GM21737 (cell line): ENCODE measurements at regions not wholly inside any gene's neighbourhood (a gene's known extent, or its start where the extent isn't known, plus 50 kb on each side); places are given as distances from the start of the nearest gene placed in this dataset.

Source experiments
- ATAC-seq: cut with Tn5 transposase; IDR thresholded peaks from one replicate; pipeline ENCODE4 v1.9.1; 2021; ENCODE audit warnings: mild to moderate bottlenecking, moderate library complexity; ENCODE audit not compliant: unreplicated experiment

- ATAC-seq = no peak
Measured at GRCh38 chr7:125592331-125592730, 662.7 kb upstream of the POT1 start.

- no peak for ATAC-seq
Measured at GRCh38 chr7:125573126-125573525, 643.5 kb upstream of the POT1 start.

- ATAC-seq = no peak
Measured at GRCh38 chr7:125572414-125572813, 642.8 kb upstream of the POT1 start.

GRCh38 chr7:125568799-125569198 is 639.2 kb upstream of the POT1 start:
- ATAC-seq = no peak

- no peak for ATAC-seq
Measured at GRCh38 chr7:125567686-125568085, 638.1 kb upstream of the POT1 start.

- no peak for ATAC-seq
Measured at GRCh38 chr7:125563964-125564529, 634.4 kb upstream of the POT1 start.

GRCh38 chr7:125563557-125563956 is 633.9 kb upstream of the POT1 start:
- no peak for ATAC-seq

GRCh38 chr7:125561006-125561405 is 631.4 kb upstream of the POT1 start:
- no peak for ATAC-seq

- ATAC-seq = no peak
Measured at GRCh38 chr7:125559921-125560320, 630.3 kb upstream of the POT1 start.

- no peak for ATAC-seq
Measured at GRCh38 chr7:125555916-125556315, 626.3 kb upstream of the POT1 start.

GRCh38 chr7:125551008-125551407 is 621.4 kb upstream of the POT1 start:
- ATAC-seq = no peak

GRCh38 chr7:125547505-125547904 is 617.9 kb upstream of the POT1 start:
- ATAC-seq = no peak

- no peak for ATAC-seq
Measured at GRCh38 chr7:125530553-125530952, 600.9 kb upstream of the POT1 start.

- no peak for ATAC-seq
Measured at GRCh38 chr7:125529249-125529648, 599.6 kb upstream of the POT1 start.

GRCh38 chr7:125526958-125527357 is 597.3 kb upstream of the POT1 start:
- ATAC-seq = no peak

- ATAC-seq = no peak
Measured at GRCh38 chr7:125526092-125526491, 596.5 kb upstream of the POT1 start.

GRCh38 chr7:125516194-125516593 is 586.6 kb upstream of the POT1 start:
- ATAC-seq = no peak

- no peak for ATAC-seq
Measured at GRCh38 chr7:125512373-125512772, 582.7 kb upstream of the POT1 start.

GRCh38 chr7:125511310-125511709 is 581.7 kb upstream of the POT1 start:
- no peak for ATAC-seq

- ATAC-seq = no peak
Measured at GRCh38 chr7:125506331-125506730, 576.7 kb upstream of the POT1 start.

GRCh38 chr7:125504848-125505247 is 575.2 kb upstream of the POT1 start:
- ATAC-seq = no peak

GRCh38 chr7:125495997-125496396 is 566.4 kb upstream of the POT1 start:
- no peak for ATAC-seq

- no peak for ATAC-seq
Measured at GRCh38 chr7:125492521-125492920, 562.9 kb upstream of the POT1 start.
